ENCODE measurements at regions not wholly inside any gene's neighbourhood (a gene's known extent, or its start where the extent isn't known, plus 50 kb on each side); places are given as distances from the start of the nearest gene placed in this dataset.

DNA sequence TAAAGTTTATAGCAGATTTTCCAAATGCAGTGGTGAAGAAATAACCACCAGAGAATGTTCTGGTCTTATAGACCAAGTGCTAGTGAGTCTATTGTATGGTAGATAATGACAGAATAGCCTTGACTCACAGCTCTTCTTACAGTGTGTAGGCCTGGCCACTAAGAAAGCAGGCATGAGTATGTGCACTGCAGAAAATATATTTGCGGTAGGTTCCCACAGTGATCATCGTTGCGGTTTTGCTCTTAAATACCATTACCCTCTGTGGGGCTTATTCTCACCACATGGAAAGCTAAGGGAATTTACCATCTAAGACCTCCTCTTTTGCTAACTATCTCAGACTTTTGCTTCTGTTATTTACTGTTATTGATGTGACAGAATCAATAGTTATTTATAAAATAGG lies 212.3 kb upstream of the SYNDIG1 start:
- no peak overlapping the region for H3K4me3 ChIP-seq (ENCODE audit: low read length)
- H3K36me3 ChIP-seq (ENCODE audit: low read depth, low read length), result no peaks in the 10 kb centered on the region
- TF ChIP-seq, protein P1, sequence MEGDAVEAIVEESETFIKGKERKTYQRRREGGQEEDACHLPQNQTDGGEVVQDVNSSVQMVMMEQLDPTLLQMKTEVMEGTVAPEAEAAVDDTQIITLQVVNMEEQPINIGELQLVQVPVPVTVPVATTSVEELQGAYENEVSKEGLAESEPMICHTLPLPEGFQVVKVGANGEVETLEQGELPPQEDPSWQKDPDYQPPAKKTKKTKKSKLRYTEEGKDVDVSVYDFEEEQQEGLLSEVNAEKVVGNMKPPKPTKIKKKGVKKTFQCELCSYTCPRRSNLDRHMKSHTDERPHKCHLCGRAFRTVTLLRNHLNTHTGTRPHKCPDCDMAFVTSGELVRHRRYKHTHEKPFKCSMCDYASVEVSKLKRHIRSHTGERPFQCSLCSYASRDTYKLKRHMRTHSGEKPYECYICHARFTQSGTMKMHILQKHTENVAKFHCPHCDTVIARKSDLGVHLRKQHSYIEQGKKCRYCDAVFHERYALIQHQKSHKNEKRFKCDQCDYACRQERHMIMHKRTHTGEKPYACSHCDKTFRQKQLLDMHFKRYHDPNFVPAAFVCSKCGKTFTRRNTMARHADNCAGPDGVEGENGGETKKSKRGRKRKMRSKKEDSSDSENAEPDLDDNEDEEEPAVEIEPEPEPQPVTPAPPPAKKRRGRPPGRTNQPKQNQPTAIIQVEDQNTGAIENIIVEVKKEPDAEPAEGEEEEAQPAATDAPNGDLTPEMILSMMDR (conservative IDR thresholded peaks at IDR 0.05; ENCODE audit: low read depth, low read length), result no peak
- TF ChIP-seq EZH2phosphoT487 (IDR thresholded peaks at IDR 0.05; ENCODE audit: borderline replicate concordance, low read length), result no peak
- no peak for TF ChIP-seq EZH2 (IDR thresholded peaks at IDR 0.05; ENCODE audit: low read length, unreplicated experiment)
- H3F3A ChIP-seq (ENCODE audit: low read length, unreplicated experiment), result no peaks in the 10 kb centered on the region
- ChIA-PET POLR2A (ENCODE audit: unreplicated experiment) (no interaction called here), CTCF (no interaction called here)
- H3K27ac ChIP-seq (ENCODE audit: low read length), result no peak overlapping the region
- no peaks in the 10 kb centered on the region for H3K9me3 ChIP-seq (ENCODE audit: low read length)
- ATAC-seq (no peak), DNase-seq (no peak)
- no peaks in the 10 kb centered on the region for H3K4me1 ChIP-seq (ENCODE audit: insufficient read depth, low read length)
- no peak overlapping the region for H3K9ac ChIP-seq (ENCODE audit: low read length)
- intact Hi-C loops (cut with micrococcal nuclease), result no loop called here
- H3K79me2 ChIP-seq (ENCODE audit: low read length), result no peaks in the 10 kb centered on the region
- no peaks in the 10 kb centered on the region for H3K9me2 ChIP-seq (replicated peaks; ENCODE audit: low read length)
- H3K4me2 ChIP-seq (ENCODE audit: low read length), result no peak overlapping the region
- no peaks in the 10 kb centered on the region for H4K20me1 ChIP-seq (ENCODE audit: low read length)
- no TSS peak for BruUV-seq (replicated peaks)
- no peak overlapping the region for H2AFZ ChIP-seq (ENCODE audit: low read length)
- H3K27me3 ChIP-seq (ENCODE audit: low read length), result peaks cover 93% of the 10 kb centered on the region

DNA sequence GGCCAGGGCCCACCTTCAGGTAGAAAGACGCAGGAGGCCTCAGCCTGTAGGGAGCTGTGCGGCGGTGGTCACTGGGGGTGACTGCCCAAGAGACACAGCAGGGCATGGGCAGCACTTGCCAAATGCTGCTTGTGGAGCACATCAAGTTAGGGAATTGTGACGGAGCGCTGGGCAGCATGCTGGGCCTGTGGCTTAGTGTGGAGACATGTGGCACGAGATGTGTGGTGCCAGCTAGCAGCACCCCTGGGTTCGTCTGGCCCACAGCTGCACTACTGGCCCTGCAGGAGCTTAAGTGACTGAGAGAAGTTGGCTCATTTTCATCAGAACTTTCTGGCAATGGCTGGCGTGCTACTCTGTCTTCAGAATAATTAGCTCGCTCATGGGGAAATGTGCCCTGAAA lies 213.1 kb upstream of the SYNDIG1 start:
- no peak overlapping the region for H3K4me2 ChIP-seq (ENCODE audit: low read length)
- DNase-seq (no peak), ATAC-seq (no peak)
- no peaks in the 10 kb centered on the region for H3K36me3 ChIP-seq (ENCODE audit: low read depth, low read length)
- no TSS peak for BruUV-seq (replicated peaks)
- peaks cover 93% of the 10 kb centered on the region for H3K27me3 ChIP-seq (ENCODE audit: low read length)
- CTCF ChIA-PET, result no interaction called here
- no peak overlapping the region for H2AFZ ChIP-seq (ENCODE audit: low read length)
- H3K4me3 ChIP-seq (ENCODE audit: low read length), result no peak overlapping the region
- no peaks in the 10 kb centered on the region for H3K79me2 ChIP-seq (ENCODE audit: low read length)
- H3K9me2 ChIP-seq (replicated peaks; ENCODE audit: low read length), result no peaks in the 10 kb centered on the region
- H3F3A ChIP-seq (ENCODE audit: low read length, unreplicated experiment), result no peaks in the 10 kb centered on the region
- H3K9me3 ChIP-seq (ENCODE audit: low read length), result no peaks in the 10 kb centered on the region
- no peak overlapping the region for H3K27ac ChIP-seq (ENCODE audit: low read length)
- H4K20me1 ChIP-seq (ENCODE audit: low read length), result no peaks in the 10 kb centered on the region
- no peaks in the 10 kb centered on the region for H3K4me1 ChIP-seq (ENCODE audit: insufficient read depth, low read length)
- POLR2A ChIA-PET (ENCODE audit: unreplicated experiment), result no interaction called here
- no peak overlapping the region for H3K9ac ChIP-seq (ENCODE audit: low read length)
- TF ChIP-seq, protein P1 (conservative IDR thresholded peaks at IDR 0.05; ENCODE audit: low read depth, low read length), result no peak
- TF ChIP-seq EZH2 (IDR thresholded peaks at IDR 0.05; ENCODE audit: low read length, unreplicated experiment) (no peak), EZH2phosphoT487 (IDR thresholded peaks at IDR 0.05; ENCODE audit: borderline replicate concordance, low read length) (no peak)
- intact Hi-C loops (cut with micrococcal nuclease), result no loop called here

DNA sequence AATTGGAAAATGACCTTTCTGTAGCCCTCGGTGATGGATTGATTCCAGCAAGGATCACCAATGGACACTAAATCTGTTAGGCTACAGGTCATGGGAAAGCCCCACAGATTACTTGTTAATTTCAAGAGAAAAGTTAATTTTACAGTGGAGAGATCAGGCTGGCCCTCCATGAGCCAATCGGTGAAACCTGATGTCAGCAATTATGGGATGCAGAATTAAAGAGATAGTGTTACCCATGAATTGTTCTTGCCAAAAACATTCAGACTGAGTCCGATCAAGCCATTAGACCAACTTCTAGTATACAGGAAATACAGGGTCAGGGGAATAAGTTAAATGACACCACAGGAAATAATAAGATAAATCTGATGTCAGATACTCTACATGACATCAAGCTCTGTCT lies 214.9 kb upstream of the SYNDIG1 start:
- CTCF ChIA-PET, result no interaction called here
- POLR2A ChIA-PET (ENCODE audit: unreplicated experiment), result no interaction called here
- Histone ChIP-seq H3F3A (ENCODE audit: low read length, unreplicated experiment) (no peaks in the 10 kb centered on the region), H3K27ac (ENCODE audit: low read length) (no peak overlapping the region), H3K27me3 (ENCODE audit: low read length) (peaks cover 90% of the 10 kb centered on the region), H3K4me2 (ENCODE audit: low read length) (no peak overlapping the region), H3K9me3 (ENCODE audit: low read length) (no peaks in the 10 kb centered on the region), H3K9me2 (replicated peaks; ENCODE audit: low read length) (no peaks in the 10 kb centered on the region), H2AFZ (ENCODE audit: low read length) (no peak overlapping the region), H3K4me1 (ENCODE audit: insufficient read depth, low read length) (no peaks in the 10 kb centered on the region), H3K79me2 (ENCODE audit: low read length) (no peaks in the 10 kb centered on the region), H4K20me1 (ENCODE audit: low read length) (no peaks in the 10 kb centered on the region), H3K4me3 (ENCODE audit: low read length) (no peak overlapping the region), H3K9ac (ENCODE audit: low read length) (no peak overlapping the region), H3K36me3 (ENCODE audit: low read depth, low read length) (no peaks in the 10 kb centered on the region)
- TF ChIP-seq EZH2phosphoT487 (IDR thresholded peaks at IDR 0.05; ENCODE audit: borderline replicate concordance, low read length) (no peak), EZH2 (IDR thresholded peaks at IDR 0.05; ENCODE audit: low read length, unreplicated experiment) (no peak)
- TF ChIP-seq, protein P1 (conservative IDR thresholded peaks at IDR 0.05; ENCODE audit: low read depth, low read length), result no peak
- DNase-seq (no peak), ATAC-seq (no peak)
- intact Hi-C loops (cut with micrococcal nuclease), result no loop called here
- no TSS peak for BruUV-seq (replicated peaks)
